NCI-H2196 (cell line): ENCODE measurements at regions not wholly inside any gene's neighbourhood (a gene's known extent, or its start where the extent isn't known, plus 50 kb on each side); places are given as distances from the start of the nearest gene placed in this dataset.
"Not testable (repeated sequence)": the region's sequence is repeated elsewhere in the genome, so short reads cannot be mapped to it uniquely, and the experiment has no call there.

Experiments
- DNase-seq: peaks from one replicate; lab custom pipeline; 2025; ENCODE audit not compliant: unreplicated experiment; lab: John Stamatoyannopoulos, UW

- no peak for DNase-seq
Measured at GRCh38 chr3:104412608-104413580, 953.8 kb upstream of the ALCAM start.

GRCh38 chr3:104428337-104428925 lies 938.3 kb upstream of the ALCAM start:
- DNase-seq = no peak

DNA sequence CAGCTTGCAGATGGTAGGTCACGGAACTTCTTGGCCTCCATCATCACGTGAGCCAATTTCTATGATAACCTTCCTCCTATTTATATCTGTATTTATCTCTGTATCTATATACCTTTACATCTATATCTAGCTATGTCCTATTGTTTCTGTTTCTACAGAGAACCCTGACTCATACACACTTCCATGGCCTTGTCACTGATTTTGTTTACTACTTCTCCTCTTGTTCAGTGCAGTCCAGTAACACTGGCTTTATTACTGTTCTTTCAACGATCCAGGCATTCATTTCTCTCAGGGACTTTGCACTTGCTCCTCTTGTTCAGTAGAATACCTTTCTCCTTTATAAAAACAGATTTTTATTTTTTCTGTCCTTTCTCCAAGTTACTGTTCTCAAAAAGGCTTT lies 937.0 kb upstream of the ALCAM start:
- DNase-seq = no peak

DNA sequence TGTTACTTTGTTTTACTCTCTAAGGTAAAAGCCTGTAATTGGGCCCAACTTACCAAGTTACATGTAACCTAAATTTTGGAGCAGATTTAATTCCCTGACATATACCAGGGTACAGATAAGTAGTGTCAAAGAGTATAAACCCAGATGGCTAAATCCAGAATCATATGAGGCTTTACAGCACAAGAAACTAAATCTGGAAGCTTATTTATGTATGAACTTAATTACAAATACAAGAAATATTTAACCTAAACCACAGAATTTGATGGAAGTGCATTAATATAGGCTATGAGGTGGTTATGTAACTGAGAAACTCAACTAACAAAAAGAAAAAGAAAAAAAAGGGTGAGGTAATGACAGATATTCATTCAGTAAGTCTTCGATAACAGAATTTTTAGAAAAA lies 930.2 kb upstream of the ALCAM start:
- DNase-seq = no peak

- DNase-seq = no peak
Measured at GRCh38 chr3:104437131-104437750, 929.5 kb upstream of the ALCAM start.

- no peak for DNase-seq
Measured at GRCh38 chr3:104437891-104438290, 928.8 kb upstream of the ALCAM start.

DNA sequence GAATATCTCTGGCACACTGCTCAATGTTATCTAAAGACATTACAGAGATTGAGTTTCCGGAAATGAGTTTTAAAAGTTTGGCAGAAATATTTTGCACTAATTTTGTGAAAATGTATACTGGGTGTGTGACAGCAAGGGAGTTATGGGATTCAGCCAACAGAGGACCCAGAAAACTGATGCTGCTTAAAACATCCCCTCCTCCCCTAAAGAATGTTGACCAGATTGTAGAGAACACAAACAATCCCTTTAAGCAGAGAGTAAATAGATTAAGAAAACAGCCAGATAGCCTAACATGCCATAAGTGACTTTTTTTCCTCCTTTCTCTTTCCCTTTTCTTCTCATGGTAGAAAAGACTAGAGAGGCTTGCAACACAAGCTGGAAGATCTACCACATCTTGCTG lies 928.0 kb upstream of the ALCAM start:
- DNase-seq = no peak

DNA sequence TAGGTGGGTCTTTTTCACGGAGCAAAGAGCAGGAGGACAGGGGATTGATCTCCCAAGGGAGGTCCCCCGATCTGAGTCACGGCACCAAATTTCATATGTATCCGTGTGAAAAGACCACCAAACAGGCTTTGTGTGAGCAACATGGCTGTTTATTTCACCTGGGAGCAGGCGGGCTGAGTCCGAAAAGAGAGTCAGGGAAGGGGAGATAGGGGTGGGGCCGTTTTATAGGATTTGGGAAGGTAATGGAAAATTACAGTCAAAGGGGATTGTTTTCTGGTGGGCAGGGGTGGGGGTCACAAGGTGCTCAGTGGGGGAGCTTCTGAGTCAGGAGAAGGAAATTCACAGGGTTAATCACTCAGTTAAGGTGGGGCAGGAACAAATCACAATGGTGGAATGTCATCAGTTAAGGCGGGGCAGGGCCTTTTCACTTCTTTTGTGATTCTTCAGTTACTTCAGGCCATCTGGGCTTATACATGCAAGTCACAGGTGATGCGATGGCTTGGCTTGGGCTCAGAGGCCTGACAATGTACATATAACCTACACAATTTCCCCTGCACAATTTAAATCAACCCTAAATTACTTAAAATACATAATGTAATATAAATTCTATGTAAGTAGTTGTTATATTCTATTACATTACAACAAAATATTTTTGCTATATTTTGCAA lies 921.3 kb upstream of the ALCAM start:
- DNase-seq = not testable (repeated sequence)

- DNase-seq = no peak
Measured at GRCh38 chr3:104447681-104448080, 919.0 kb upstream of the ALCAM start.

- DNase-seq = no peak
Measured at GRCh38 chr3:104452697-104453096, 914.0 kb upstream of the ALCAM start.

DNA sequence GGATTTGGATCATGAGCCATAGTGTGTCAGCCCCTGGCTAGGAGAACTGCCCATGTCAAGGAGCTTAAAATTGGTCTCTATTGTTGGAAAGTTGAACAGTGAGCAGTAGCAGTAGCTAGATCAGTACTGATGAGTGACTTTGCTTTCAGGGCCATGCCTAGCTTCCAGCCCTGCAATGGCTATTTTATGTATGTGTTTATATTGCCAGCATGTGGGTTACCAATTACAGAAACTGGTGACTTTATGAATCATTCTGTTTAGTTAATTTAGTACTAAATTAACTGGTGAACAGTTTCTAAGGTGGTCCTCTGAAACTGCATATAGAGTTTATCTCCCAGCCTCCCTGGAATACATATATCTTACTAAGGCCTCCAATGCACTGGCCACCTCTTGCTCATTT lies 908.1 kb upstream of the ALCAM start:
- DNase-seq = no peak

- DNase-seq = no peak
Measured at GRCh38 chr3:104460477-104461406, 906.0 kb upstream of the ALCAM start.

DNA sequence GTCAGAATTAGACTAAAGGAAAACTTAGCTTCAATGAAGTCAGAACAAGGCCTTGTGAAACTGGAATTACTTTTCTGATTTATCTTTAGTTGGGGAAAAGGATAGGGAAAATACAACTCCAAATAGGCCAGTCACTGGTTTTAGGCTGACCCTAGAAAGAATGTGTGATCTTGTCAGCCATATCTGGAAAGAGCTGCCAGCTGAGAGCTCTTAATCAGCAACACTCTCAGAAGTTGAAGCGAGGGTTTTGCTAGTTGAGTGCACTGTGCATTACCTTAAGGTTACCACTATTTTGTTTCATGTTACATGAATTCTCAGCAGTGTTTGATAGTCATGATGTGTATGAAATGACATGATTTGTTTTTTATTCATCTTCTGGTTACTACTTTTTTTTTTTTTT lies 905.3 kb upstream of the ALCAM start:
- DNase-seq = no peak

GRCh38 chr3:104472221-104472620 lies 894.5 kb upstream of the ALCAM start:
- no peak for DNase-seq

GRCh38 chr3:104474011-104474410 lies 892.7 kb upstream of the ALCAM start:
- no peak for DNase-seq

- no peak for DNase-seq
Measured at GRCh38 chr3:104503022-104503421, 863.7 kb upstream of the ALCAM start.

DNA sequence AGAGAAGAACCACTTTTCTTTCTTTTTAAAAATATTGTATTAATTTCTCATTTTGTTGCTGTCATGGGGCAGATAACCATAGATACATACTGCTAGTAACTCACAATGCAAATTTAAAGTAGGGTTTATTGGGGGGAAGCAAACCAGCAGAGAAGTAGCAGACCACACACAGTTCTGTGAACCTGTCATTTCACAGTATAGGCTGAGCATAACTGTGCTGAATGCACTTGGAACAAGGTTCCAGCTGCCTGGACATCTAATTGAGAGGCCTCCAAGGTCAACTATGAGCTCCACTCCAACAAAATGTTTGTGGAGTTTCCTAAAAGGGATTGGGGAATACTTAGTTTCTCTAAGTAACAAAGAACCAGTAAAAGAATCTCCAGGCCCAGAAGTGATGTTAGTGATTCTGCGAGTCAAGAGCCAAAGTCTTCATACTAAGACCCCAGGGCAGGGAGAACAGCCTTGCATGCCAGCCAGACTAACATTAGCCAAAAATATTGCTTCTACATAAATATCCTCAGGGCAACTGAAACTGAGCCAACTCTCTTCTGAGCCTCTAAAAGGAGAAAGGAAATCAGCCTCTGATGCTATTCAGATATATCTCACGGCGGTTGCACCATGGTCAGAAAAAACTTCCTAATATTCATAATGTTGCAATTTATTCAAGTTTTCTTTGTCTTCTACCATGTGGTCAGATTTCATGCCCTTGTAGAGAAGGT lies 856.4 kb upstream of the ALCAM start:
- DNase-seq = no peak

DNA sequence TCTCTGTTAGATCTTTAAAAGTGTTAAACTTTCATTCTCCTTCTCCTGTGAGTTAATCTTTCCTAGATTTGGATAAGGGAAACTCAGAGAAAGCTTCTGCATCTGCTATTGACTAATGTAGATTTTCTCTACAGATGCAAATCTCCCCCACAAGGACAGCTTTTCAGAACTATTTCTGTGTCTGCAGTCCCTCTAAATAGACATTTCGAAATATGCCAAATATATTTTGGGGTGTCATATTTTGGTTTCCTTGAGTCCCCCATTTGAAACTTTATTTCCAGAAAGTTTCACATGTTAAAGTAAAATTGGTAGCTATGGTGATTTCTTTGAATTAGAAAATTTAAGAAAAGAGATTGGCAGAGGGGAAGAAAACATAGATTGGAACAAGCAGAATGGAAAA lies 852.3 kb upstream of the ALCAM start:
- DNase-seq = no peak

GRCh38 chr3:104514776-104515175 lies 851.9 kb upstream of the ALCAM start:
- no peak for DNase-seq

DNA sequence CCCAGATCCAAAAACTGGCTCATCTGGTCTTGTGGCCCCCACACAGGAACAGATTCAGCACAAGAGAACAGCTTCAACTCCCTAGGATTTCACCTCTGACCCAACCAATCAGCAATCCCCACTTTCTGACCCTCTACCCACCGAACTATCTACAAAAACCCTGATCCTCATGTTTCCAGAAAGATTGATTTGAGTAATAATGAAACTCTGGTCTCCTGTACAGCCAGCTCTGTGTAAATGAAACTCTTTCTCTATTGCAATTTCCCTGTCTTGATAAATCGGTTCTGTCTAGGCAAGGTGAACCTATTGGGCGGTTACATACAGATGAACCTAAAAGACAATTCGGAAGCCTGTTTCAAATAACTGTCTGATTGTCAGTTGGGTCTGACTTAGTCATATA lies 847.6 kb upstream of the ALCAM start:
- DNase-seq = no peak
